Gastrocnemius medialis (tissue), 4 donors: ENCODE measurements at regions not wholly inside any gene's neighbourhood (a gene's known extent, or its start where the extent isn't known, plus 50 kb on each side); places are given as distances from the start of the nearest gene placed in this dataset.

ENCODE experiments used
- CTCF ChIP-seq, 5 experiments: fragments of 450-650 bp in 3 of 5; fragments of 200-600 bp in 2 of 5; sonication (generic) in 2 of 5; IDR thresholded peaks in 4 of 5; conservative IDR thresholded peaks in 1 of 5; 1 replicate in 4 of 5; 2 replicates in 1 of 5; pipeline ENCODE4 v1.5.1; 2016 to 2019; ENCODE audit warnings: antibody characterized with exemption in 5 of 5, mild to moderate bottlenecking in 3 of 5, moderate library complexity in 3 of 5
- POLR2A ChIP-seq, 2 donors: fragments of 450-650 bp; IDR thresholded peaks; one replicate each; pipeline ENCODE4 v1.6.1; 2017; ENCODE audit warnings: antibody characterized with exemption in 2 of 2, mild to moderate bottlenecking in 2 of 2, moderate library complexity in 2 of 2

DNA sequence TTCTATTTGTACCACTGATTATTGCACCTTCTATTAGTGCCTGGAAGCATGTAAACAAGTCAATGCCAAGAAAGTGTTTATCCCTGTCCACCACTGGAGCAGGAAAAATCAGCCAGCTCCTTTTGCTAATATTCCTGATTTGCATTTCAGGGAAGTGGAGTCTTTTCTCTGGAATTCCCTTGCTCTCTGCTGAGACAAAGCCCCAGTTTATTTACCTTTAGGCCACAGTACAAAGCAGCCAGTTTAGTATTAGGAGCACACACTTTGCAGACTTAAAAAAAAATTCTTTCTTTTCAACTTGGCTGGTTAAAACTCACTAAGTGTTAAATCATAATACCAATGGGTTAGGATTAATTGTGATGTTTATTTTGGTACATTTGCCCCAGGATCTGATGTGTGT lies 631.1 kb downstream of the PKHD1 start:
- no peak for TF ChIP-seq CTCF (IDR thresholded peaks at IDR 0.05 in 4 of 5, conservative IDR thresholded peaks at IDR 0.05 in 1 of 5)
- TF ChIP-seq POLR2A (IDR thresholded peaks at IDR 0.05), result no peak
